IPS-15b (cell line): ENCODE measurements at regions not wholly inside any gene's neighbourhood (a gene's known extent, or its start where the extent isn't known, plus 50 kb on each side); places are given as distances from the start of the nearest gene placed in this dataset.

Experiments used
- H3K27me3 ChIP-seq: one replicate; pipeline ENCODE4 v1.6.1; 2013; ENCODE audit warnings: low read length; ENCODE audit not compliant: control insufficient read depth, insufficient read depth
- H3K36me3 ChIP-seq: one replicate; pipeline ENCODE4 v1.6.1; 2013; ENCODE audit warnings: low read length; ENCODE audit not compliant: control insufficient read depth, insufficient read depth
- H3K4me1 ChIP-seq: one replicate; pipeline ENCODE4 v1.6.1; 2013; ENCODE audit warnings: mild to moderate bottlenecking, low read length; ENCODE audit not compliant: control insufficient read depth, insufficient read depth
- H3K4me3 ChIP-seq: one replicate; pipeline ENCODE4 v1.5.1; 2013; ENCODE audit warnings: low read depth, low read length
- H3K9ac ChIP-seq: one replicate; pipeline ENCODE4 v1.6.1; 2013; ENCODE audit warnings: low read depth, mild to moderate bottlenecking, low read length
- H3K9me3 ChIP-seq: one replicate; pipeline ENCODE4 v1.6.1; 2013; ENCODE audit warnings: mild to moderate bottlenecking, low read length; ENCODE audit not compliant: control insufficient read depth, insufficient read depth

GRCh38 chr4:17320046-17320445 is 191.8 kb downstream of the QDPR start:
- Histone ChIP-seq H3K9ac (no peak overlapping the region), H3K36me3 (no peaks in the 10 kb centered on the region), H3K9me3 (no peaks in the 10 kb centered on the region), H3K4me1 (no peaks in the 10 kb centered on the region), H3K27me3 (no peaks in the 10 kb centered on the region), H3K4me3 (no peak overlapping the region)

GRCh38 chr4:17317526-17317925 is 194.4 kb downstream of the QDPR start:
- no peaks in the 10 kb centered on the region for H3K4me1 ChIP-seq
- H3K9me3 ChIP-seq = no peaks in the 10 kb centered on the region
- no peaks in the 10 kb centered on the region for H3K27me3 ChIP-seq
- no peak overlapping the region for H3K9ac ChIP-seq
- no peaks in the 10 kb centered on the region for H3K36me3 ChIP-seq
- H3K4me3 ChIP-seq = no peak overlapping the region

- Histone ChIP-seq H3K27me3 (no peaks in the 10 kb centered on the region), H3K9me3 (no peaks in the 10 kb centered on the region), H3K4me1 (no peaks in the 10 kb centered on the region), H3K36me3 (no peaks in the 10 kb centered on the region), H3K4me3 (no peak overlapping the region), H3K9ac (no peak overlapping the region)
Measured at GRCh38 chr4:17316566-17316965, 195.3 kb downstream of the QDPR start.

DNA sequence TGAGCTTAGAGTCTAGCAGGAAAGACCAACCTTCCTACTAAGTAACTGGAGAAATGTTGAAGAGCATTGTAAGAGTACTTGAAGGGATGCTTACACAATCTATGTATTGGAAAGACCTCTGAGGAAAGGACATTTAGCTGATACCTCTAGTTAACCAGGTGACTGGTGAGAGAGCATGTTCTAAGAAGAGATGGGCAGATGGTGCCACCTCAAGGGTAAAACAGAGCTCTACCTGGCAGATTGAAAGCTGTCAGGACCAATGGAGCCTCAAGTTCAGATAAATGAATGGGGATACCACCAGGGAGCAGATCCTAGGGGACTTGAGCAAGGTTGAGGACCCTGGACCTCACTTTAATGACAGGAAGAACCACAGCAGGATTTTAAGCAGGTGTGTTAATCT is 196.4 kb downstream of the QDPR start:
- Histone ChIP-seq H3K36me3 (no peaks in the 10 kb centered on the region), H3K9ac (no peak overlapping the region), H3K4me3 (no peak overlapping the region), H3K27me3 (no peaks in the 10 kb centered on the region), H3K4me1 (no peaks in the 10 kb centered on the region), H3K9me3 (no peaks in the 10 kb centered on the region)

DNA sequence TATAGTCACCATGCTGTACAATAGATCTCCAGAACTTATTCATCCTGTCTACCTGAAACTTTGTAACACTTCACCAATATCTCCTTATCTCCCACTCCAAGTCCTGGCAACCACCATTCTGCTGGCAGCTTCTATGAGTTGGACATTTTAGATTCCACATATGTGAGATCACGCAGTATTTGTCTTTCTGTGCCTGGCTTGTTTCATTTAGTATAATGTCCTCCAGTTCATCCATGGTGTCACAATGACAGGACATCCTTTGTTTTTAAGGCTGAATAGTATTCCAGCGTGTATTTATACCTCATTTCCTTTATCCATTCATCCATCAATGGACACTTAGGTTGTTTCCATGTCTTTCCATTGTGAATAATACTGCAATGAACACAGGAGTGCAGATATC is 198.7 kb downstream of the QDPR start:
- Histone ChIP-seq H3K9me3 (no peaks in the 10 kb centered on the region), H3K4me3 (no peak overlapping the region), H3K9ac (no peak overlapping the region), H3K36me3 (no peaks in the 10 kb centered on the region), H3K27me3 (no peaks in the 10 kb centered on the region), H3K4me1 (no peaks in the 10 kb centered on the region)

DNA sequence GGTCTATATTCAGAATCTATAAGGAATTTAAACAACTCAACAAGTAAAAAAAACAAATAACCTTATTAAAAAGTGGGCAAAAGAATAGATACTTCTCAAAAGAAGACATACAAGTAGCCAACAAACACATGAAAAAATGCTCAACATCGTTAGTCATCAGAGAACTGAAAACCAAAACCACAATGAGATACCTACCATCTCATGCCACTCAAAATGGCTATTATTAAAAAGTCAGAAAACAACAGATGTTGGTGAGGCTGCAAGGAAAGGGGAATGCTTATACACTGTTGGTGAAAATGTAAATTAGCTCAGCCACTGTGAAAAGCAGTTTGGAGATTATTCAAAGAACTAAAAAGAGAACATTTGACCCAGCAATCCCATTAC is 201.6 kb downstream of the QDPR start:
- Histone ChIP-seq H3K9ac (no peak overlapping the region), H3K27me3 (no peaks in the 10 kb centered on the region), H3K4me3 (no peak overlapping the region), H3K36me3 (no peaks in the 10 kb centered on the region), H3K9me3 (no peaks in the 10 kb centered on the region), H3K4me1 (no peaks in the 10 kb centered on the region)

DNA sequence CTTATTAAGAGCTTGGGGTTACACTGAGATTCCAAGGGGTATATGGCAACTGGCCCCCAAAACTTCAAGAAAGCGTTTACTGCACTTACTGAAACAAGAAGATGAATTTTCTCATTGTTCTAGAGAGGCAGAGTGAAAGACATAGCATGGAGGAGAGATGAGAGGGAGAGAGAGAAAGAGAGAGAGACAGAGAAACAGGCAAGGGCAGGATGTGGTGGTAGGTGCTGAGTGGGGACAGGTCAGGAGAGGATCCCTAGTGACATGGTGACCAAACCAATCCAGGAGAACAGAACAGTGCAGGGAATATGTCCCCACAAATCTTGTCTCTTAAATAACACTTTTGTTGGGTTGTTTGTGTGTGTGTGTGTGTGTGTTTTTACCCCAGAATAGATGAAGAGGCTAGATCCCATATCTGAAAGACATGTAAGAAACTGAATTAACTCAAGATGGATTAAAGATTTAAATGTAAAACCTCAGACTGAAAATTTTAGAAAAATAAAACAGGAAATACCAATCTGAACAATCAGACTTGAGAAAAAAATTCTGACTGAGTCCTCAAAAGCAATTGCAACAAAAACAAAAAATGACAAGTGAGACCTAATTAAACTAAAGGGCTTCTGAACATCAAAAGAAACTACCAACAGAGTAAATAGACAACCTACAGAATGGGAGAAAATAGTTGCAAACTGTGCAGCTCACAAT is 202.2 kb downstream of the QDPR start:
- Histone ChIP-seq H3K9me3 (no peaks in the 10 kb centered on the region), H3K9ac (no peak overlapping the region), H3K36me3 (no peaks in the 10 kb centered on the region), H3K4me1 (no peaks in the 10 kb centered on the region), H3K27me3 (no peaks in the 10 kb centered on the region), H3K4me3 (no peak overlapping the region)

- H3K4me3 ChIP-seq = no peak overlapping the region
- no peaks in the 10 kb centered on the region for H3K27me3 ChIP-seq
- H3K4me1 ChIP-seq = no peaks in the 10 kb centered on the region
- H3K9ac ChIP-seq = no peak overlapping the region
- H3K36me3 ChIP-seq = no peaks in the 10 kb centered on the region
- no peaks in the 10 kb centered on the region for H3K9me3 ChIP-seq
Measured at GRCh38 chr4:17301869-17302268, 210.0 kb downstream of the QDPR start.

DNA sequence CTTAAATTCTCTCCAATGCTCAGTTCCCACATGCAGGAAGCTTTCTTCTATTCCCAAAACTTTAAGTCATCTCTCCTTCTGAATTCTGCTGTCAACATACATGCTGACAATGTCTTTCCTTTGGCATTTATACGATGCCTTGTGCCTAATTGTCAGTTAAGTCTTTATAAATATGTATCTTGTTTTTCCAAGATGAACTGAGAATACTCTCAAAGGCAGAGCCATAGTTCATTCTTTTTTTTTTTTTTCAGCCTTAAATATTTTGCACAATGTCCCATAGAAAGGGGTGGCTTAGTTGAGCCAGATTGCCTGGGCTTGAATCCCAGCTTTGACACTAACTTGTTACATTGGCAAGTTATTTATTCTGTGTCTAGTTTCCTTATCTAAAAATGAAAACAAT is 210.6 kb downstream of the QDPR start:
- H3K9me3 ChIP-seq = no peaks in the 10 kb centered on the region

GRCh38 chr4:17296921-17297890 is 214.7 kb downstream of the QDPR start:
- Histone ChIP-seq H3K27me3 (no peaks in the 10 kb centered on the region), H3K9me3 (no peaks in the 10 kb centered on the region), H3K36me3 (no peaks in the 10 kb centered on the region), H3K4me1 (no peaks in the 10 kb centered on the region), H3K9ac (no peak overlapping the region), H3K4me3 (no peak overlapping the region)

More for the DNA sequence above, 210.6 kb downstream of the QDPR start:
- H3K27me3 ChIP-seq = no peaks in the 10 kb centered on the region
- H3K36me3 ChIP-seq = no peaks in the 10 kb centered on the region
- no peak overlapping the region for H3K4me3 ChIP-seq
- H3K4me1 ChIP-seq = no peaks in the 10 kb centered on the region
- no peak overlapping the region for H3K9ac ChIP-seq

DNA sequence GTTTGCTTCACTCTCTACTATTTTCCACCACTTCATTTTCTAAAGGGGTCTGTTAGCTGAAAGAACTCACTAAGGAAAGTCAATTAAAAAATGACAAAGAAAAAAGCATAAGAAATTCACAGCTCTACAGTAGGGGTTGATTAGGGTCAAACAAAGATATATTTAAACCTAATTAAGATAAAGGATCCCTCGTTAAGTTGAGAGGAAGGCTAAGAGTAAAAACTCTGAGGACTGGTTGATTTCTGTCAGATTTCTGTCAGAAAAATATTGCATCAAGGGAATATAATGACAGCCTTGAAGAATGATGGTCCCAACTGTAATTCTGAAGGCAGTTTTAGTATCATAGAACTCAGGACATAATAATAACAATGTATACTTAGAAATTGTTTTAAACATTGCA is 218.0 kb downstream of the QDPR start:
- Histone ChIP-seq H3K4me3 (no peak overlapping the region), H3K9ac (no peak overlapping the region), H3K9me3 (no peaks in the 10 kb centered on the region), H3K4me1 (no peaks in the 10 kb centered on the region), H3K36me3 (no peaks in the 10 kb centered on the region), H3K27me3 (no peaks in the 10 kb centered on the region)

DNA sequence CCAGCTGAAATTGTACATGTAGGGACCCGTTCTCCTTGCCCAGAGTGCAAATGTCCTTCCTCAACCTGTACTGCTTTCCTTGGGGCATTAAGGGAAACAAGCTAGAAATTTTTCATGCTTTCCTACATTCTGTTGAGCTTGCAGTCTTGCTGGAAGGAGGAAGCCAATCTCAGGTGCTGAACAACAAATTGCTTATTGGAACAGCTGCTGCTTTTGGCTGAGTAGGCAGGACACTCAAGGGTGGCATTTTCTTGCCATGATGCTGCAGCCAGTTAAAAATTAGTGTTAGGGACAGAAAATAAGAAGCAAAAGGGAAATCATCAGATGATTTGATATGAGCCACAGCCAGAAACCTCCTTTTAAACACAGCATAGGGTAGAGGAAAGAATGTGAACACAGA is 223.7 kb downstream of the QDPR start:
- Histone ChIP-seq H3K9me3 (no peaks in the 10 kb centered on the region), H3K9ac (no peak overlapping the region), H3K4me3 (no peak overlapping the region), H3K27me3 (no peaks in the 10 kb centered on the region), H3K4me1 (peaks cover 14% of the 10 kb centered on the region), H3K36me3 (peaks cover 3% of the 10 kb centered on the region)
